Limb (tissue), 2 donors: ENCODE measurements at regions not wholly inside any gene's neighbourhood (a gene's known extent, or its start where the extent isn't known, plus 50 kb on each side); places are given as distances from the start of the nearest gene placed in this dataset.

Source experiments
- DNase-seq, 2 donors: peaks; one replicate each; pipeline ENCODE4 v3.0.0-alpha.2; 2016; ENCODE audit errors: extremely low spot score in 2 of 2

GRCh38 chr4:119715490-119716445, 87.2 kb upstream of the PDE5A start:
- DNase-seq = no peak

- DNase-seq = no peak
Observed at GRCh38 chr4:119709418-119709817, 80.8 kb upstream of the PDE5A start.

GRCh38 chr4:119707336-119707735, 78.7 kb upstream of the PDE5A start:
- no peak for DNase-seq

DNA sequence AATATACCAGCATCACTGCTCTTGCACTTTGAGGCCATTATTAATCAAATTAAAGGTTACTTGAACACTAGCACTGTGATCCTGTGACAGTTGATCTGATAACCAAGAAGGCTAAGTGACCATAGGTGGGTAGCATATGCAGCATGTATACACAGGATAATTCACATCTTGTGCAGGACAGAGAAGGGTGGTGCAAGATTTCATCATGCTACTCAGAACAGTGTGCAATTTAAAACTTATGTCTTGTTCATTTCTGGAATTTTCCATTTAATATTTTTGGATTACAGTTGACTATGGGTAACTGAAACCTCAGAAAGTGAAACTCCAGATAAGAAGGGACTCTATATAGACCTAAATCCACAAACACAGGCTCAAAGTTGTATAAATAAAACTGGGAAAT, 78.2 kb upstream of the PDE5A start:
- no peak for DNase-seq

DNA sequence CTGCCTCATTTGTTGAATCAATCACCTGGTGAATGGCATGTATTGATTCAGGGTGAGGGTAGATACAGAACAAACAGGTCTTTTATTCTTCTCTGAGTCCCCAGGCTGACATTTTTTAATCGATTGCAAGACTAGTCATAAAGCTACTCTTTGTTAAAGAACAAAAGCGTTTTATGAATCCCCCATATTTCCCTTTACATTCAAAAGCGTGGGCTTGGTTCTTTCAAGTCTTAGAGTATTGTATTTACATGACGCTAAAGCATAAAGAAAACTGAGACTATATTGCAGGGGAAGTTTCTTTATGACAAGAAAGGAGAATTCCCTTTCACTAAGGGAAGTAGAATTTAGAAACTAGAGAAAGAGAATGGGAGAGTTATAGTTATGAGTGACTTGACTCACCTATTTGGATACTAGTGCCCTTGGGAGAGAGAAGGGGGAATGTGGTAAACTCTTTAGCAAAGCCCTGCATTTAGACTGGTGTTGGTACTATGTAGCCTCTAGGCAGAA, 69.3 kb upstream of the PDE5A start:
- DNase-seq = no peak

- DNase-seq = no peak
Observed at GRCh38 chr4:119696963-119697362, 68.4 kb upstream of the PDE5A start.

DNA sequence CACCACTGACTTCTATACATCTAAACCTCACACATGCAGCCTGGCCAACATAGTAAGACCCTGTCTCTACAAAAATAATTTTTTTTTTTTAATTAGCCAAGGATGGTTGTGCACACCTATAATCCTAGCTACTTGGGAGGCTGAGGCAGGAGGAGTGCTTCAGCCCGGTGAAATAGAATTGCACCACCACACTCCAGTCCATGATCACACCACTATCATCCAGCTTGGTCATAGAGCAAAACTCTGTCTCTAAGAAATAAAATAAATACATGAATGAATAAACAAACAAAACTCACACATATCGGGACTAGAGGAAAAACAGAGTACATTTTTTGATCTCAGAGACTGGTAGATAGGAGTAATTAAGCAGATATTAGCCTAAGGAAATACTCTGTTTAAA, 66.6 kb upstream of the PDE5A start:
- DNase-seq = no peak

DNA sequence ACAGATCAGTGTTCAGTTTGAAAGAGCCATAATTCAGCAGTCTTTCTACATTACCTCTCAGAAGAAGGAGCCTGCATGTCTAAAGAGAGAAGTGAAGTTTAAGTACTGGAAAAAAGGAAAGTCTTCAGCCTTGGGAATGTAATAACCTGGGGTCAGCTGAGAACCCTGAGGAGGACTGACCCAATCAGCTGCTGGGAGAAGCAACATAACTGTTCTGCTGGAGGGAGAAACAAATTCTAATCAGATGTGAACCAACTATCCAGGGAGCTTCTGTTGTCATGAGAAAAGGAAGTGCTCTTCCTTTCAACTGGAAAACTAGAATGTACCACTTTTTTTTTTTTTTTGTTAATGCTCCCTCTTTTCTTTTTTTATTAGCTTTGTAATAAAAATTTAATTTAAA, 64.5 kb upstream of the PDE5A start:
- peak in 1 of 2 donors; percentile 4 for DNase-seq

- DNase-seq = no peak
Observed at GRCh38 chr4:119692001-119692400, 63.4 kb upstream of the PDE5A start.

- DNase-seq = no peak
Observed at GRCh38 chr4:119690871-119691270, 62.3 kb upstream of the PDE5A start.

DNA sequence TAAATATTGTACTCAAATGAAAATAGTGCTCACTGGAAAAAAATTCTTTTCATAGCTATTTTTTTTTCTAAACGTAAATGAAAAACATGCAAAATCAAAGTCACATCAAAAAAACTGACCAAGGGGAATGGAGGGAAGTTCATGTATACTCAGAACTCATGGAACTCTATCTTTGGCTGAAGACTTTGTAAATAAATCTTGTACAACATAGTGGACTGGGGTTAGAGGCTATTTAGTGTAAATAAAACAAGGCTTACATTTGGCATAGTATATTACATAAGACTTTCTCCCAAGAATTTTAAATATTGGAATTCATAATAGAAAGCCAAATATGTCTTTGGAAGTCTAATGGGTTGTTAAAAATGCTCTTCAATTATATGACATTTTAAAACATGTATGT, 59.8 kb upstream of the PDE5A start:
- no peak for DNase-seq

GRCh38 chr4:119684463-119684862, 55.9 kb upstream of the PDE5A start:
- DNase-seq = no peak

GRCh38 chr4:119683518-119683917, 54.9 kb upstream of the PDE5A start:
- DNase-seq = no peak

DNA sequence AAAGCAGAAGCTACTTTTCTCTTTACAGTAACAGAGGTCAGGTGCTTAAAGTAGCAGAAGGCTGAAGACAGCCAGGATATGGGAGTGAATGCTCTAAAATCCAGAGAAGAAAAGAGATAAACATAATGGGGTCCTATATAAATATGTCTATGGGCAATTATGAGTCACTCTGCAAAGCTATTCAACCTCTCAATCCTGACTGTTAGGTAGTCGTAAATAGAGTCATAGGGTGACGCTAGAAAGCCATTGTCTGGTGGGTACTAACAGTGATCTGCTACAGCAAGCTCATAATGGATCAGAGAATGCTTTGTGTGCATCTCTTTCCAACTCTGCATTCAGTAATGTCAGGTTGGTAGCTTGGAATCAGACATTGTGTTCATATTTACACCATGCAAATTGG, 53.5 kb upstream of the PDE5A start:
- no peak for DNase-seq

- DNase-seq = no peak
Observed at GRCh38 chr4:119679251-119679650, 50.6 kb upstream of the PDE5A start.

DNA sequence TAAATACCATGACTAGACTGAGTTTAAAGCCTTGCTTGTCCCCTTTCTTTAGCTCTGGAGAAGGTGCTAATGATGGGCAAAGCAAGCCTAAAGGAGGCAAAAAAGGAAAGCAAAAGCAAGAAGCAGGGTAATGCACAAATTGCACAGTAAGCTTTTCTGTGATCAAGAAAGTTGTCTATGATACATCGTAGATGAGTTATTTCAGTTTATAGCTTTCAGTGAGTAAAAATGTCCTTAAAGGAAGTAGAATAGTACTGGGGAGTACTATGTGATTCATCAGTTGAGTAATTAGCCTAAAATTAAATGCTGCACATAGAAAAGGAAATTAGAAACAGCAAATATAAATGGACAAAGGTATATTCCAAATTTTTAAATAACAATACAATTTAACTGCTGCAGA, 50.2 kb upstream of the PDE5A start:
- no peak for DNase-seq
